C4-2B (cell line): ENCODE measurements at regions not wholly inside any gene's neighbourhood (a gene's known extent, or its start where the extent isn't known, plus 50 kb on each side); places are given as distances from the start of the nearest gene placed in this dataset.

ENCODE experiments used
- ZFX ChIP-seq: fragments of 450-650 bp; IDR thresholded peaks from 2 replicates; pipeline ENCODE4 v1.6.1; 2017
- TF ChIP-seq, protein P1 (sequence below): fragments of 450-650 bp; conservative IDR thresholded peaks from 2 replicates; pipeline ENCODE4 v1.5.1; 2017; ENCODE audit warnings: mild to moderate bottlenecking

DNA sequence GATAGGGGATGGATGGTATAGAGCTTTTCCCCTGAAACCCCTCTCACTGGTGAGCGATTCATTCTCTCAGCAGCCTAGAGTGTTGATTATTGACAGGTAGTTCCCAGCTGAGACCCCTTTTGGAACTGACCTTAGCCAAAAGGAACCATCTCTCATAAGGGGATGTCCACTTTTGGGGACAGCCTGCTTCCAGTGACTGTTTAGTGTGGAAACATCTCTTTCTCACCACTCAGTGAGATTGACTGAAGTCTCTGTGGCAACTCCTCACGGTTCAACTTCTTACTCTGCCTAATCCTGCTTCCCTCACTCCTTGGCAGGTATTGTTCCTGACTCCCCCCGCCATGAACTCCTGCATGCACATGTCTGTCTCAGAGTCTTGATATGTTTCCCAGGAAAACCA, 529.2 kb upstream of the ATP2B1 start:
- TF ChIP-seq, protein P1, sequence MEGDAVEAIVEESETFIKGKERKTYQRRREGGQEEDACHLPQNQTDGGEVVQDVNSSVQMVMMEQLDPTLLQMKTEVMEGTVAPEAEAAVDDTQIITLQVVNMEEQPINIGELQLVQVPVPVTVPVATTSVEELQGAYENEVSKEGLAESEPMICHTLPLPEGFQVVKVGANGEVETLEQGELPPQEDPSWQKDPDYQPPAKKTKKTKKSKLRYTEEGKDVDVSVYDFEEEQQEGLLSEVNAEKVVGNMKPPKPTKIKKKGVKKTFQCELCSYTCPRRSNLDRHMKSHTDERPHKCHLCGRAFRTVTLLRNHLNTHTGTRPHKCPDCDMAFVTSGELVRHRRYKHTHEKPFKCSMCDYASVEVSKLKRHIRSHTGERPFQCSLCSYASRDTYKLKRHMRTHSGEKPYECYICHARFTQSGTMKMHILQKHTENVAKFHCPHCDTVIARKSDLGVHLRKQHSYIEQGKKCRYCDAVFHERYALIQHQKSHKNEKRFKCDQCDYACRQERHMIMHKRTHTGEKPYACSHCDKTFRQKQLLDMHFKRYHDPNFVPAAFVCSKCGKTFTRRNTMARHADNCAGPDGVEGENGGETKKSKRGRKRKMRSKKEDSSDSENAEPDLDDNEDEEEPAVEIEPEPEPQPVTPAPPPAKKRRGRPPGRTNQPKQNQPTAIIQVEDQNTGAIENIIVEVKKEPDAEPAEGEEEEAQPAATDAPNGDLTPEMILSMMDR: no peak
- no peak for TF ChIP-seq ZFX
